HL-60/S4 (cell line): ENCODE measurements at regions not wholly inside any gene's neighbourhood (a gene's known extent, or its start where the extent isn't known, plus 50 kb on each side); places are given as distances from the start of the nearest gene placed in this dataset.
"Not testable (repeated sequence)": the region's sequence is repeated elsewhere in the genome, so short reads cannot be mapped to it uniquely, and the experiment has no call there.

Experiments
- in situ Hi-C: fragments of 300-500 bp; cut with MboI; formaldehyde crosslinking; loops from 2 replicates; pipeline ENCODE4 v1.14.3; 2022; ENCODE audit warnings: low sequenced_read_pairs

DNA sequence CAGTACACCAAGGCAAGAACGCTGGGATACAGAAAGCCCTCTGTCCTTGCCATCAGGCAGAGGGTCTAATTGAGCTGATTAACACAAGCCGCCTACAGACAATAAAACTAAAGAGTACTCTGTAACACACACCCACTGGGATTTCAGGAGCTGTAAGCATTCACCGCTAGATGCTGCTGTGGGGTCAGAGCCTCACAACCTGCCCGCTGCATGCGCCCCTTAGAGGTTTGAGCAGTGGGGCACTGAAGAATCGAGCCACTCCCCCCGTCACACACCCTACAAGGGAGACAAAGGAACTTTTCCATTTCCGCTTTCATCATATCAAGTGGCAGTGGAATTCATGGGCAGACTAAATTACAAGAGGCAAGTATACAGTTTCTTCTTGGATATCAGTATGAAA is 1080.6 kb downstream of the PCDH17 start:
- in situ Hi-C loops = no loop called here

DNA sequence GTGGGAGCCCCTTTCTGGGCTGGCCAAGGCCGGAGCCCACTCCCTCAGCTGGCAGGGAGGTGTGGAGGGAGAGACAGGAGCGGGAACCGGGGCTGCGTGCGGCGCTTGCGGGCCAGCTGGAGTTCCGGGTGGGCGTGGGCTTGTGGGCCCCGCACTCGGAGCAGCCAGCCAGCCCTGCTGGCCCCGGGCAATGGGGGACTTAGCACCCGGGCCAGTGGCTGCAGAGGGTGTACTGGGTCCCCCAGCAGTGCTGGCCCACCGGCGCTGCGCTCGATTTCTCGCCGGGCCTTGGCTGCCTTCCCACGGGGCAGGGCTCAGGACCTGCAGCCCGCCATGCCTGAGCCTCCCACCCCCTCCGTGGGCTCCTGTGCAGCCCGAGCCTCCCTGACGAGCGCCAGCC is 1082.5 kb downstream of the PCDH17 start:
- in situ Hi-C loops = not testable (repeated sequence)

- in situ Hi-C loops = no loop called here
Measured at GRCh38 chr13:58721273-58721672, 1089.7 kb downstream of the PCDH17 start.

DNA sequence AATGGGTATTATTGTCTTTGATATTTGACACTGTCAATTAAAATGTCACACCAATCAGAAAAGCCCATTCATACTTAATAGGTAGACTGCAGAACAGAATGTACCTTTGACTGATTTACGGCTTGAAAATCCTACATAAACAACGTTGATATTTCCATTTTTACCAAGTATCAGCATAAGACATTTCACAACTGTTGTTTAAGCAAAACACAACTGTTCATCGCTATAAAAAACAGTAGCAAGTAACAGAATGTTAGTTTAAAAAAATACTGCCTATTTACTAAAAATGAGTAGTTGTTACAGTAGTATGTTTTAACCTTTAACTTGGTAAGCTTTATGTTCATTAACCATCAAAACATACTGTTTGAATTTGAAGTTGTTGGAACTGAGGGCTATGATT is 1096.6 kb downstream of the PCDH17 start:
- in situ Hi-C loops = no loop called here

DNA sequence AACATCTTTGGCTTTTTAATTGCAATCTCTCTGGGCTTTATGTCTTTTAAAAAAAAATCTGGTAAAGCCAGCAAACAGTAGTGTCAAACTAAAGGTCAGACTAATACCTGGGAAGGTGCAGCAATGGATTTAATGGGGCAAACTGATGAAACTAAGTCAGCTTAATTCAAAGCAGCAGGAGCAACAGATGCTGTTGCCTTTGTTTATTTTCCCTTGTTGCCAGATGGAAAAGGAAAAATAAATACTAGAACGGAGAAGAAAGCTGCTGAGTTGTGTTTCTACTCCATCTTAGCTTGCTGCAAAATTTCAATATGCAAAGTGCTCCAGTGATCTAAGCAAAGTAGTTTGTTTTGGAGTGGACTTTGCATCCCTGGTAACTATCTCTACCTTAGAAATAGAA is 1097.8 kb downstream of the PCDH17 start:
- in situ Hi-C loops = no loop called here

DNA sequence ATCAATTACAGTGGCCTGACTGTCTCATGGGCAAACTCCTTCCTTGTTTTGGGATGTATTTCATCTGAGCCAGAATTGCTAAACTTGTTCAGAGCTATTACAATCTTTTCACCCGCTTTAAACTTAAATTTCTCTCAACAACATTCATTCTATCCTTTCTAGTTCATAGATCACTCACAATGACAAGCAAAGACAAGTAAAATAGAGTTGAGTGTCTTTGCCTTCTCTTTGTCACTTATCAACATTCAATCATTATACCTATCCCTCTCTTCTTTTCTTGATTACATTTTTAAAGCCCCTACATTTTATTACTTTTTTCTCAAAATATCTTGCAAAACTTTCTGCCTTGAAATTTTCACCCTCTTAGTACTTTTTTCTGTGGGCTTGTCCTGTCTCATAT is 1113.1 kb downstream of the PCDH17 start:
- in situ Hi-C loops = no loop called here

DNA sequence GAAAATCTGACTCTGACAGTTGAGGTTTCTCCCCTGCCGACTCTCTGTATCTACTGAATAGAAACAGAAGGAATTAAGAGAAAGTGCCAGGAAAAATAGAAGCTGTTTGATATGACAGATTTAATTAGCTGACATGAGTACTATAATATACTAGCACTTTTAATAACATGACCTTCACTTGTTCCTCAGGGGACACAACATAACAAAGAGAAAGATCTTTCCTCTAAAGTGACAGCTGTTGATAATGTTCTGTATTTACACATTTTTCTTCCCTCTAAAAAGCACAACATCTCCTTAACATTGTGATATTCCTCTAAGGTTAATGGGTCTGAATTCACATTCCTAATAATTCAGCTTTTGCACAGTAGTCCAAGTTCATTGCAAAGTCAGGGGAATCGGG is 1136.0 kb downstream of the PCDH17 start:
- in situ Hi-C loops = loop anchor here (25.0 kb wide), 1 partner anchor 105 kb away; no protein-coding TSS in a partner anchor

DNA sequence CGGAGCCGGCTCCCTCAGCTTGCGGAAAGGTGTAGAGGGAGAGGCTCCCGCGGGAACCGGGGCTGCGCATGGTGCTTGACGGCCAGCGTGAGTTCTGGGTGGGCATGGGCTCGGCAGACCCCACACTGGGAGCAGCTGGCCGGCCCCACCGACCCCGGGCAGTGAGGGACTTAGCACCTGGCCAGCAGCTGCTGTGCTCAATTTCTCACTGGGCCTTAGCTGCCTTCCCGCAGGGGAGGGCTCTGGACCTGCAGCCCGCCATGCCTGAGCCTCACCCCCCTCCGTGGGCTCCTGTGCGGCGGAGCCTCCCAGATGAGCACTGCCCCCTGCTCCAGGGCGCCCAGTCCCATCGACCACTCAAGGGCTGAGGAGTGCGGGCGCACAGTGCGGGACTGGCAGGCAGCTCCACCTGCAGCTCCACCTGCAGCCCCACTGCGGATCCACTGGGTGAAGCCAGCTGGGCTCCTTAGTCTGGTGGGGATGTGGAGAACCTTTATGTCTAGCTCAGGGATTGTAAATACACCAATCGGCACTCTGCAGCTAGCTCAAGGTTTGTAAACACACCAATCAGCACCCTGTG is 1141.8 kb downstream of the PCDH17 start:
- in situ Hi-C loops = loop anchor here (25.0 kb wide), 1 partner anchor 111 kb away; no protein-coding TSS in a partner anchor

DNA sequence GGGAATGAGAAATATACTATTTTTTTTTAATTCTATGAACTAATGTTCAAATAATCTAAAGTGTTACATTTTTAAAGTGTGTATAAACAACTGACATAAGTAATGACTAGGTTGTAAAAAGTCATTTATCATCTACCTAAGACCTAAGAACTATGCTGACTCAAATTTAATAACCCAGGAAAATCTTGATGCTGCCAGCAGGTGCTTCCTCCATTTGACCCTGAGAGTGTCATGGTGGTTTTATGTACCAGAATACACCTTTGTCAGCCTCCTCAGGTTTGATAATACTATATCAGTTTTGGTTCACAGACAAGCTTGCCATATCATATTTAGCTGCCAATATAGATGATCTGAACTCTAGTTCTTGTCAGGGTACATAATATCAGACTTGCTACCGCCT is 1151.2 kb downstream of the PCDH17 start:
- in situ Hi-C loops = no loop called here

DNA sequence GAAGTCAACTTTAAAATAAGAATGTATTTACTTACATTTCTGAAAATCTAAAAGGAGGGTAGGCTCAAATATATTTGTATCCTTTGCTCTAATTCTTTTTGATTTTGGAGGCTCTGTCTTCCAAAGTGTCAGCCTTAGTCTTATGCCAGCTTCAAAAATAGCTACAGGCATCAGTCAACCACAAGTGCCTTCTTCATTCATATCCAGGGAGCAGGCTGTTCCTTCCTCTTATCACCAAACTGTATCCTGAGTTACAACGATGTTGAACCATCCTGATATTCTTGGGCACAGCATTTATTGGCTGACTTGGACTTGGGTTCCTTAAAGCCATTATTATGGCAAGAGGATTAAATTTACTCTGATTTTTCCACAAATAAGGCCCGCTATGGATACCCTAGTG is 1161.3 kb downstream of the PCDH17 start:
- in situ Hi-C loops = no loop called here

GRCh38 chr13:58795715-58796114 is 1164.2 kb downstream of the PCDH17 start:
- in situ Hi-C loops = no loop called here

GRCh38 chr13:58804832-58805231 is 1173.3 kb downstream of the PCDH17 start:
- in situ Hi-C loops = no loop called here

DNA sequence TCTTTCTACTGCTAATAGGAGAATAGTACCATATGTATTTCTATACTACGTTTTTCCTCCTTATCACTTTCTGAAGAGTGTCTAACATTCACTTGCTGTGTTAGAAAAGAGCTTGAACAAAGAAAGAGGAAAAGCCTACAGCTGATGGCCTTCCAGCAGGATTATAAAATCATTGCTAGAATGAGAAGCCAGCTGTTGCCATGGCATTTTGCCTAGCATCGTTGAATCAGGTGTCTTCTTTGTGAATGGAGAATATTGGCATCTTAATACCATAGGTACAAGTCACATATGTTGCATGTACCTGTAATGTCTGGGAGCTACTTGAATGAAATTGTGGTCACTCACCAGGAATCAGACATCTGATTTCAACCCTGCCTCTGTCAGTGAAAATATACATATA is 1174.9 kb downstream of the PCDH17 start:
- in situ Hi-C loops = no loop called here

DNA sequence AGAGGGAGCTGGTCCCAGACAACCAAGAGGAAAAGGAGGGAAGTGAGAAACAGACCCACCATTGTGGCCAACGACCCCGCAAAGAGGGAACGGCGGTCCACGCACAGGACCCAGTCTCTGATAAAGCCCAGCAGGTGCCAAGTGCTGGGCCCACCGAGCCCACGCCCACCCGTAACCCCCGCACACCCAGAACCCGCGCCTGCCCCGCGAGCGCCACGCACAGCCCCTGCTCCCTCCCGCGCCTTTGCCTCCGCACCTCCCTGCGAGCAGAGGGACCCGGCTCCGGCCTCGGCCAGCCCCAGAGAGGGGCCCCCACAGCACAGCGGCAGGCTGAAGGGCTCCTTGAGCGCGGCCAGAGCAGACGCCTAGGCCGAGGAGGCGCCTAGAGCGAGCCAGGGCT is 1192.2 kb downstream of the PCDH17 start:
- in situ Hi-C loops = no loop called here

DNA sequence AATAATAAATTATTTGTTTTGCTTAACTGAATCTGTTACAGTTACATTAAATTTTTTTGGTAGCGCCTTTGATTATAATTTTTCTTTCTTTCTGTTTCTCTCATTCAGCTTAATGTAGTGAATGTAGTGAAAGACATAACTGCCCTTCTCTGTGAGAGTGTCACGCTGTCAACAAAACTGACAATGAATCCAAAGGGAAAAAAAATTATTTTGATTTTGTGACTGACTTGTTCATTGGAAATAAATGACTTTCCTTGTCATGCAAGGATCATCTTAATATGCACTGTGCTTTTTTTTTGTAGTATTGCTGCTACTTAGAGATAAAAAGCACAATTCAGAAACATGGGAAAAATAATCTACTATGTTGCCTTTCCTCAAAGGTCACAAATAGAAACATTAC is 1196.4 kb downstream of the PCDH17 start:
- in situ Hi-C loops = no loop called here

DNA sequence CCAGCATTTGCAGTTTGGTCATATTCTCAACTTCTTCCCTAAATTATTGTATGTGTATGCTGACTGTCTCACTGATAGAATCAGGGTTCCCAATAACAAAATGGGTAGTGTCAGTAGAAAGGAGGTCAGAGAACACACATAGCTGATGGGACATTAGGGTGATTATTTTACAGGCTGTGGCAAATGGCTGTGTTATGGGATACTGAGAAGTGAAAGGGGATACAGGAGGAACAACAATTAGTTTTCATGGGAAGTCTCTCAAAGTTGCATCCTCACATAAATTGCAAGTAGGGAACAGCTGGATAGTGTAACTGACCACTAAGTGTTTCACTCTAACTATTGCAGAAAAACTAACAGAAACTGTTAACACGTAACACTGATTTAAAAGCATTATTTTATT is 1199.3 kb downstream of the PCDH17 start:
- in situ Hi-C loops = no loop called here

- in situ Hi-C loops = no loop called here
Measured at GRCh38 chr13:58838615-58839014, 1207.1 kb downstream of the PCDH17 start.

DNA sequence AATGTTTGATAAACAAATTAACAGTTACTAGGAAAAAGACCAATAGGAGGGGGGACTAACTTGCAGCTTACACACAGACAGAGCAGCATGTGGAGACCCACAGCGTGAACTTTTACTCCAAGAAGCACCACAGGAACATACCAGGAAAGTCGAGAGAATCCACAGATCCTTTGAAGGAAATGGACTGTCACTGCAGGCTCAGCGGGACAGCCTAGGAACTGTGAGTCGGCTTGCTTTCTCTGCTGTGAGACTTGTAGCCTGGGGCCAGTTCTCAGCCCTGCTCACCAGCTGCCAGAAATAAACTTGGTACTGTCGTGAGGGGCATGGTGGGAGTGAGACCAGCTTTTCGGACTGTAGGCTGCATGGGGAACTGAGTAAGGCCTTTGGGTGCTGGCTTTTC is 1211.5 kb downstream of the PCDH17 start:
- in situ Hi-C loops = no loop called here

DNA sequence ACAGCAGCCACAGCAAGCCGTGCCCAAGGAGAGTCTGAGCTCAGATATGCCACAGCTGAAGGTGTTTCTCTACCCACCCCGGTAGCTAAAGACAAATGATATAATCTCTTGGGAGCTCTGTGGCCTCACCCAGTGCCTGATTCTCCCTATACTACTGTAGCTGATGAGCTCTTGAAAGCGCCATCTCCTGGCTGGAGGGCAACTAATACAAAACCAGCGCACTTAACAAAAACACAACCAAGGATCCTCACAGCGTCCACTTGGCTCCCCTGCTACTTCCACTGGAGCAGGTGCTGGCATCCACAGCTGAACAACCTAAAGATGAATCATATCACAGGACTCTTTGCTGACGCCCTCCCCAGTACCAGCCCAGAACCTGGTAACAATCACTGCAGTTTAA is 1212.0 kb downstream of the PCDH17 start:
- in situ Hi-C loops = no loop called here

DNA sequence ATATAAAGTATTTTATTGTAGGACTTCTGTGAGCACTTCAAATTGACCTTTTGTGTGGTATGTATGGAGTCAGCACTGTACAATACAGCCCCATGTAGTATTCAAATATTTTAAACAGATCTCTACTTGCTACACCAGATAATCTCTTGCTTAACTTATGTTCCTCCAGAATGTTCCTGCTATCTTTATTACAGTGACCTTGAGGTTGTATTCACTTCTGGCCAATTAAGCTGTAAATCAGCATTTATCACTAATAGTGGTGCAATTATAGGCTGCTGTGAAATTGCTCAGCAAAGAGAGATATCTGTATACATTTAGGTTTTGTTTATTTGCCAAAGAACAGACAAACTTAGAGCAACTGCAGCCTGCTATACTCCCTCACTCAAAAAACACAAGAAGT is 1218.6 kb downstream of the PCDH17 start:
- in situ Hi-C loops = no loop called here

DNA sequence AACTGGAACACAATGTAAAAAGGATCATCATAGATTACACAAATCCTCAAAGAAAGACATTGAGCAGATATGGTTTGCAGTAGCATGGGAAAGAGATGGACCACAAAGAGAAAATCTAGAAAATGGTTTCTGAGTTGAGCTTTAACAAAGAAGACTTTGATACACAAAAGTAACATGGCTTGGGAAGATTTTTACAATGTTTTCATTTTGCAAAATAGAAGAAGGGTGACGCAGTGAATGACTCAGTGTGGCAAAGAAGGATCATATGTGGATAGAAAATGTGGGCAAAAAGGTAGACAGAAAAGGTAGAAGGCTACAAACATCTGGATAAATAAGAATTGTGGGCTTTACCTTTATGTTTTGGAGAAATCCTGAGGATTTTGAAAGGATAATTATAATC is 1220.5 kb downstream of the PCDH17 start:
- in situ Hi-C loops = no loop called here

DNA sequence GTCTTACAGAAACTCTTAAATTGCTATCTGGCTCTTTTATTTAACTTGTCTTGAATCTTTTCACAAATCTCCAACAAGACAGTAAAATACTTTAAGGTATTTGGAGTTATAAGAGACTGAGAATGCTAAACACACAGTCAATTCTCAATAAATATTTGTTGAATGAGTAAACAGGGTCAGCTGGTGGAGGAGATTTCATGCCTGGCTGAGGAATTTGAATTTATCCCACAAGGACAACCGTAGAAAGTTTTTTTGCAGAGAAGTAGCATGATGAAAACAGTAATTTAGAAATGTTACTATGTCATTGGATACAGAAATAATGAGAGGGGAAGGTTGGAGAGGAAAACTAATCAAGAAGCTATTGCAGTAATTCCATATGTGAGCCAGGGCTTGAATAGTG is 1223.7 kb downstream of the PCDH17 start:
- in situ Hi-C loops = no loop called here

- in situ Hi-C loops = no loop called here
Measured at GRCh38 chr13:58858870-58859371, 1227.4 kb downstream of the PCDH17 start.
